ENCODE measurements at regions not wholly inside any gene's neighbourhood (a gene's known extent, or its start where the extent isn't known, plus 50 kb on each side); places are given as distances from the start of the nearest gene placed in this dataset.

DNA sequence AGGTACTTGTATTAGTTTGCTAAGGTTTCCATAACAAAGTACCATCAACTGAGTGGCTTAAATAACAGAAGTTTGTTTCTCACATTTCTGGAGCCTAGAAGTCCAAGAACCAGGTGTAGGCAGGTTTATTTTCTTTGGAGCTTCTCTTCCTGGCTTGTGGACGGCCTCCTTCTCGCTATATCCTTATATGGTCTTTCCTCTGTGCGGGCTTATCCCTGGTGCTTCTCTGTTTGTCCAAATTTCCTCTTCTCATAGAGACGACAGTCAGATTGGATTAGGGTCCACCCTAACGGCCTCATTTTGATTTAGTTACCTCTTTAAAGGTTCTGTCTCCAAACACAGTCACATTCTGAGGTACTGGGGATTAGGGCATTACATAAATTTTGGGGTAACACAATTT is 88.3 kb downstream of the RMI1 start:
- POLR2A ChIA-PET (ENCODE audit: low non-redundant PET): no interaction called here
- TF ChIP-seq EZH2 (IDR thresholded peaks at IDR 0.05; ENCODE audit: borderline replicate concordance, low read depth, low read length, poor library complexity, severe bottlenecking): no peak
- TF ChIP-seq, protein P1, sequence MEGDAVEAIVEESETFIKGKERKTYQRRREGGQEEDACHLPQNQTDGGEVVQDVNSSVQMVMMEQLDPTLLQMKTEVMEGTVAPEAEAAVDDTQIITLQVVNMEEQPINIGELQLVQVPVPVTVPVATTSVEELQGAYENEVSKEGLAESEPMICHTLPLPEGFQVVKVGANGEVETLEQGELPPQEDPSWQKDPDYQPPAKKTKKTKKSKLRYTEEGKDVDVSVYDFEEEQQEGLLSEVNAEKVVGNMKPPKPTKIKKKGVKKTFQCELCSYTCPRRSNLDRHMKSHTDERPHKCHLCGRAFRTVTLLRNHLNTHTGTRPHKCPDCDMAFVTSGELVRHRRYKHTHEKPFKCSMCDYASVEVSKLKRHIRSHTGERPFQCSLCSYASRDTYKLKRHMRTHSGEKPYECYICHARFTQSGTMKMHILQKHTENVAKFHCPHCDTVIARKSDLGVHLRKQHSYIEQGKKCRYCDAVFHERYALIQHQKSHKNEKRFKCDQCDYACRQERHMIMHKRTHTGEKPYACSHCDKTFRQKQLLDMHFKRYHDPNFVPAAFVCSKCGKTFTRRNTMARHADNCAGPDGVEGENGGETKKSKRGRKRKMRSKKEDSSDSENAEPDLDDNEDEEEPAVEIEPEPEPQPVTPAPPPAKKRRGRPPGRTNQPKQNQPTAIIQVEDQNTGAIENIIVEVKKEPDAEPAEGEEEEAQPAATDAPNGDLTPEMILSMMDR (conservative IDR thresholded peaks at IDR 0.05; ENCODE audit: low read depth, low read length): no peak
- CTCF ChIA-PET: no interaction called here
- BruUV-seq (replicated peaks): no TSS peak
- intact Hi-C loops (cut with micrococcal nuclease; ENCODE audit: unreplicated experiment): no loop called here
- Histone ChIP-seq H3K4me1 (ENCODE audit: insufficient read depth, low read length, poor library complexity, severe bottlenecking) (no peaks in the 10 kb centered on the region), H3K9me3 (ENCODE audit: low read depth, low read length, poor library complexity, severe bottlenecking) (no peaks in the 10 kb centered on the region), H3K36me3 (ENCODE audit: insufficient read depth, low read length, poor library complexity, severe bottlenecking) (no peaks in the 10 kb centered on the region), H3K27me3 (replicated peaks; ENCODE audit: insufficient read depth, low read depth, low read length, poor library complexity) (no peaks in the 10 kb centered on the region), H3K4me3 (ENCODE audit: low read depth, low read length, poor library complexity, severe bottlenecking) (no peak overlapping the region), H3K27ac (ENCODE audit: low read depth, low read length, poor library complexity, severe bottlenecking) (no peak overlapping the region)
- no peak for DNase-seq (ENCODE audit: low spot score)

DNA sequence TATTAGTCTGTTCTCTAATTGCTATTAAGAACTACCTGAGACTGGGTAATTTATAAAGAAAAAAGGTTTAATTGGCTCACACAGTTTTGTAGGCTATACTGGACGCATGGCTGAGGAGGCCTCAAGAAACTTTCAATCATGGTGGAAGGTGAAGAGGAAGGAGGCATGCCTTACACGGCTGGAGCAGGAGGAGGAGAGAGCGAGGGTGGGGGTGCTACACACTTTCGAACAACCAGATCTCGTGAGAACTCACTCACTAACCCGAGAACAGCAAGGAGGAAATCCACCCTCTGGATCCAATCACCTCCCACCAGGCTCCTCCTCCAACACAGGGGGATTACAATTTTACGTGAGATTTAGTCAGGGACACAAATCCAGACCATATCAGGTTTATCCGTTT is 90.0 kb downstream of the RMI1 start:
- intact Hi-C loops (cut with micrococcal nuclease; ENCODE audit: unreplicated experiment): no loop called here
- POLR2A ChIA-PET (ENCODE audit: low non-redundant PET): no interaction called here
- BruUV-seq (replicated peaks): no TSS peak

DNA sequence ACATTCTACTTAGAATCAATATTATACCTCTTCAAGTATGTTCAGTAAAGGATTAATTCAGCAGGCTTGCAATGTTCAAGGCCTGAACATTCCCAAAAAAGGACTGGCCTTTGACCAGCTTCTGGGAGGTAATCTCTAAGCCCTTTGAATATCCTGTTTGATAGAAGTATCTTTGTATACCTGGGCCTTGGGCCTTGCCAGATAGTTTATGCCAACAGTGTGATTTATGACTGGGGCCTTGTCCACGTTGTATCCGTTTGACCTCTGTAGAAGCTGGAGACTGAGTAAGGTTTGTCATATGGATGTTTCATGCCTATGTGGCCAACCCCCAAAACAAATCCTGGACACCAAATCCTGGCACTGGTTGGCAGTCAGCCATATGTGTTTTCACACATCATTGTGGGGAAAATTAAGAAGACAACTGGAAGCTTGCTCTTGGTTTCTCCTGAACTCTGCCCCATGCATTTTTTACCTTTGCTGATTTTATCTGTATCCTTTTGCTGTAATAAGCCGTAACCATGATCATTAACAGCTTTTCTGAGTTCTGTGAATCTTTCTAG is 92.1 kb downstream of the RMI1 start:
- no peaks in the 10 kb centered on the region for H3K9me3 ChIP-seq (ENCODE audit: low read depth, low read length, poor library complexity, severe bottlenecking)
- DNase-seq (ENCODE audit: low spot score): no peak
- no peaks in the 10 kb centered on the region for H3K4me1 ChIP-seq (ENCODE audit: insufficient read depth, low read length, poor library complexity, severe bottlenecking)
- CTCF ChIA-PET: no interaction called here
- TF ChIP-seq, protein P1 (conservative IDR thresholded peaks at IDR 0.05; ENCODE audit: low read depth, low read length): no peak
- TF ChIP-seq EZH2 (IDR thresholded peaks at IDR 0.05; ENCODE audit: borderline replicate concordance, low read depth, low read length, poor library complexity, severe bottlenecking): no peak
- no TSS peak for BruUV-seq (replicated peaks)
- H3K27me3 ChIP-seq (replicated peaks; ENCODE audit: insufficient read depth, low read depth, low read length, poor library complexity): no peaks in the 10 kb centered on the region
- POLR2A ChIA-PET (ENCODE audit: low non-redundant PET): no interaction called here
- no peak overlapping the region for H3K27ac ChIP-seq (ENCODE audit: low read depth, low read length, poor library complexity, severe bottlenecking)
- intact Hi-C loops (cut with micrococcal nuclease; ENCODE audit: unreplicated experiment): no loop called here
- no peak overlapping the region for H3K4me3 ChIP-seq (ENCODE audit: low read depth, low read length, poor library complexity, severe bottlenecking)
- H3K36me3 ChIP-seq (ENCODE audit: insufficient read depth, low read length, poor library complexity, severe bottlenecking): no peaks in the 10 kb centered on the region

More for the DNA sequence above, 90.0 kb downstream of the RMI1 start:
- no peak for TF ChIP-seq EZH2 (IDR thresholded peaks at IDR 0.05; ENCODE audit: borderline replicate concordance, low read depth, low read length, poor library complexity, severe bottlenecking)
- TF ChIP-seq, protein P1 (conservative IDR thresholded peaks at IDR 0.05; ENCODE audit: low read depth, low read length): no peak
- Histone ChIP-seq H3K9me3 (ENCODE audit: low read depth, low read length, poor library complexity, severe bottlenecking) (no peaks in the 10 kb centered on the region), H3K4me1 (ENCODE audit: insufficient read depth, low read length, poor library complexity, severe bottlenecking) (no peaks in the 10 kb centered on the region), H3K27ac (ENCODE audit: low read depth, low read length, poor library complexity, severe bottlenecking) (no peak overlapping the region), H3K27me3 (replicated peaks; ENCODE audit: insufficient read depth, low read depth, low read length, poor library complexity) (no peaks in the 10 kb centered on the region), H3K36me3 (ENCODE audit: insufficient read depth, low read length, poor library complexity, severe bottlenecking) (no peaks in the 10 kb centered on the region), H3K4me3 (ENCODE audit: low read depth, low read length, poor library complexity, severe bottlenecking) (no peak overlapping the region)
- peak; percentile 22 for DNase-seq (ENCODE audit: low spot score)
- CTCF ChIA-PET: no interaction called here
